OCI-LY7 (cell line): ENCODE measurements at regions not wholly inside any gene's neighbourhood (a gene's known extent, or its start where the extent isn't known, plus 50 kb on each side); places are given as distances from the start of the nearest gene placed in this dataset.

Source experiments
- BruUV-seq: library from RNA; stranded (reverse); fragments of 400-500 nt; replicated peaks from 2 replicates; lab custom pipeline; 2021; lab: Mats Ljungman, UMichigan
- CTCF ChIA-PET: fragments of 300-600 bp; sonication (Branson Sonifier 250); formaldehyde crosslinking; loops from one replicate; lab custom pipeline; 2022; ENCODE audit warnings: antibody characterized with exemption; ENCODE audit not compliant: unreplicated experiment; lab: Charles Lee
- POLR2A ChIA-PET: fragments of 300-600 bp; sonication (Branson Sonifier 250); formaldehyde crosslinking; loops from one replicate; lab custom pipeline; 2022; ENCODE audit warnings: antibody characterized with exemption; lab: Charles Lee
- DNase-seq: peaks from one replicate; pipeline ENCODE4 v3.0.0-alpha.2; 2015; ENCODE audit warnings: low spot score
- H2AFZ ChIP-seq: fragments of 200-600 bp; sonication (generic), shearing (Covaris generic); 2 replicates; pipeline ENCODE4 v1.6.1; 2014; ENCODE audit warnings: mild to moderate bottlenecking, antibody characterized with exemption, low read length, moderate library complexity
- H3K27ac ChIP-seq: fragments of 200-600 bp; sonication (generic); 2 replicates; pipeline ENCODE4 v1.5.1; 2014; ENCODE audit warnings: mixed run types, low read depth, mild to moderate bottlenecking, moderate library complexity, low read length, inconsistent platforms; ENCODE audit not compliant: poor library complexity, severe bottlenecking
- H3K36me3 ChIP-seq: fragments of 200-600 bp; sonication (generic); 2 replicates; pipeline ENCODE4 v1.6.1; 2014; ENCODE audit warnings: mild to moderate bottlenecking, antibody characterized with exemption, low read length, moderate library complexity, mixed read lengths; ENCODE audit not compliant: insufficient read depth
- H3K4me1 ChIP-seq: fragments of 200-600 bp; sonication (generic); 2 replicates; pipeline ENCODE4 v1.5.1; 2014; ENCODE audit warnings: mild to moderate bottlenecking, low read length; ENCODE audit not compliant: insufficient read depth, poor library complexity, severe bottlenecking
- H3K4me2 ChIP-seq: fragments of 200-600 bp; sonication (generic); 2 replicates; pipeline ENCODE4 v1.6.1; 2014; ENCODE audit warnings: mild to moderate bottlenecking, low read length
- H3K4me3 ChIP-seq: fragments of 200-600 bp; sonication (generic); 2 replicates; pipeline ENCODE4 v1.5.1; 2014; ENCODE audit warnings: mild to moderate bottlenecking, low read depth, low read length; ENCODE audit not compliant: poor library complexity, severe bottlenecking
- H3K79me2 ChIP-seq: fragments of 200-600 bp; sonication (generic); 2 replicates; pipeline ENCODE4 v1.6.1; 2016; ENCODE audit warnings: low read depth, mild to moderate bottlenecking, low read length, moderate library complexity, mixed read lengths; ENCODE audit not compliant: insufficient read depth
- H3K9me2 ChIP-seq: fragments of 200-600 bp; sonication (generic); 2 replicates; pipeline ENCODE4 v1.6.1; 2016; ENCODE audit warnings: mild to moderate bottlenecking, low read length, mixed read lengths; ENCODE audit not compliant: insufficient read depth
- H3K9me3 ChIP-seq: fragments of 200-600 bp; sonication (generic); 2 replicates; pipeline ENCODE4 v1.6.1; 2014; ENCODE audit warnings: mild to moderate bottlenecking, mixed run types, low read length, mixed read lengths
- H4K20me1 ChIP-seq: fragments of 200-600 bp; sonication (generic); 2 replicates; pipeline ENCODE4 v1.6.1; 2014; ENCODE audit warnings: mild to moderate bottlenecking, antibody characterized with exemption, low read length, moderate library complexity, mixed read lengths; ENCODE audit not compliant: insufficient read depth
- CTCF ChIP-seq: fragments of 200-600 bp; sonication (generic); conservative IDR thresholded peaks from 2 replicates; pipeline ENCODE4 v1.5.1; 2014; ENCODE audit warnings: mild to moderate bottlenecking, antibody characterized with exemption, low read length, moderate library complexity, mixed read lengths
- EZH2phosphoT487 ChIP-seq: fragments of 200-600 bp; sonication (generic); IDR thresholded peaks from 2 replicates; pipeline ENCODE4 v1.6.1; 2018; ENCODE audit warnings: low read depth, borderline replicate concordance, mild to moderate bottlenecking, mixed run types, antibody characterized with exemption, low read length, moderate library complexity, mixed read lengths
- intact Hi-C: fragments of 100-400 bp; cut with micrococcal nuclease; formaldehyde crosslinking; loops from one replicate; pipeline ENCODE4 v1.10.0; 2022; ENCODE audit not compliant: unreplicated experiment

GRCh38 chr4:60952921-60953320 lies 247.2 kb upstream of the ADGRL3 start:
- no peak overlapping the region for H2AFZ ChIP-seq
- no peaks in the 10 kb centered on the region for H3K9me3 ChIP-seq
- BruUV-seq, result no TSS peak
- no peaks in the 10 kb centered on the region for H3K79me2 ChIP-seq
- intact Hi-C loops, result no loop called here
- no peak for DNase-seq
- POLR2A ChIA-PET, result no interaction called here
- H3K4me1 ChIP-seq, result no peaks in the 10 kb centered on the region
- TF ChIP-seq CTCF (no peak), EZH2phosphoT487 (no peak)
- CTCF ChIA-PET, result no interaction called here
- no peaks in the 10 kb centered on the region for H3K36me3 ChIP-seq
- no peak overlapping the region for H3K4me2 ChIP-seq
- H3K4me3 ChIP-seq, result no peak overlapping the region
- no peaks in the 10 kb centered on the region for H4K20me1 ChIP-seq
- no peaks in the 10 kb centered on the region for H3K9me2 ChIP-seq
- no peak overlapping the region for H3K27ac ChIP-seq

GRCh38 chr4:60953826-60954225 lies 246.3 kb upstream of the ADGRL3 start:
- H3K79me2 ChIP-seq, result no peaks in the 10 kb centered on the region
- intact Hi-C loops, result no loop called here
- H2AFZ ChIP-seq, result no peak overlapping the region
- CTCF ChIA-PET, result no interaction called here
- no peak overlapping the region for H3K4me3 ChIP-seq
- BruUV-seq, result no TSS peak
- H3K9me2 ChIP-seq, result no peaks in the 10 kb centered on the region
- no peak overlapping the region for H3K27ac ChIP-seq
- POLR2A ChIA-PET, result no interaction called here
- H3K4me2 ChIP-seq, result no peak overlapping the region
- no peak for TF ChIP-seq CTCF
- TF ChIP-seq EZH2phosphoT487, result no peak
- H4K20me1 ChIP-seq, result no peaks in the 10 kb centered on the region
- no peaks in the 10 kb centered on the region for H3K4me1 ChIP-seq
- no peaks in the 10 kb centered on the region for H3K36me3 ChIP-seq
- no peaks in the 10 kb centered on the region for H3K9me3 ChIP-seq
- DNase-seq, result no peak

- H3K4me3 ChIP-seq, result no peak overlapping the region
- no TSS peak for BruUV-seq
- no peak overlapping the region for H3K27ac ChIP-seq
- TF ChIP-seq CTCF (no peak), EZH2phosphoT487 (no peak)
- intact Hi-C loops, result no loop called here
- no peaks in the 10 kb centered on the region for H3K79me2 ChIP-seq
- DNase-seq, result no peak
- no peak overlapping the region for H2AFZ ChIP-seq
- no peaks in the 10 kb centered on the region for H3K9me3 ChIP-seq
- no peak overlapping the region for H3K4me2 ChIP-seq
- H3K4me1 ChIP-seq, result no peaks in the 10 kb centered on the region
- ChIA-PET POLR2A (interaction anchor here (0.6 kb wide), 1 partner anchor 1141 kb away, joined by 4 read pairs; no protein-coding TSS in a partner anchor), CTCF (no interaction called here)
- H3K9me2 ChIP-seq, result no peaks in the 10 kb centered on the region
- H3K36me3 ChIP-seq, result no peaks in the 10 kb centered on the region
- no peaks in the 10 kb centered on the region for H4K20me1 ChIP-seq
Observed at GRCh38 chr4:60962286-60962685, 237.8 kb upstream of the ADGRL3 start.
